Activated gamma-delta T cell treated with Interleukin-2 at 50 U/mL for 16 hours (primary cell): ENCODE measurements at regions not wholly inside any gene's neighbourhood (a gene's known extent, or its start where the extent isn't known, plus 50 kb on each side); places are given as distances from the start of the nearest gene placed in this dataset.

Experiments
- DNase-seq: peaks from one replicate; pipeline ENCODE4 v3.0.0-alpha.2; 2020

DNA sequence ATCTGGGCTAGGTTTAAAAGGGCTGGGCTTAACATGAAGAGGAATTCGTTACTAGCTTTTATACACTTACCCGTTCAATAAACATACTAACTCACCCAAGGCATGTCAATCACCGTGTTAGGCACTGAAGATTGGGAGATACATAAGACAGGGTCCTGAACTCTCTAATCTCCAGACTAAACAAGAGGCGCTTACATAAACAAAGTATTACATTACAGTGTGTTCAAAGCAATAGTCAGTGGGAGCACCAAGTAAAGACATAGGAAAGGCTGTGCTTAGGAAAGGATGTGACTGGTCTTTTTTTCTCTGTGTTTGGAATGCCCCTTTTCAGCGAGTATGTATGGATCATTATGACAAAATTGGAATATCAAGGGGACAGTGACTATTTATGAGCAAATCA, 203.6 kb upstream of the ADRA1B start:
- no peak for DNase-seq

DNA sequence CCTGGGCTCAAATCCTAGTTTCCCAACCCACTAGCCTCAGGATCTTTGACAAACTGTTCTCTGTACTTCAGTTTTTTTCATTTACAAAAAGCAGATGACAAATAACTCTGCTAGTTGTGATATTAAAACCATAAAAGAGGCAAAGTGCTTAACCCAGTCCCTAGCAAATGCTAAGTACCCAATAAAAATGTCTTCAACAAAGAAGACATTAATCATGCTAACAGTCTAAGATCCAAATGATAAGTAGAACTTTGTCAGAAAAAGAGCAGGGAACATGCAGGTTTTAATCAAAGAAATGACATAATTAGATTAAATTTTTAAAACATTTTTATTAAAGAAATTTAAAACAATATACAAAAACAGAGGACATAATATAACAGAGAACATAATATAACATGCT, 203.0 kb upstream of the ADRA1B start:
- no peak for DNase-seq

- no peak for DNase-seq
Measured at GRCh38 chr5:159713773-159714172, 202.5 kb upstream of the ADRA1B start.

DNA sequence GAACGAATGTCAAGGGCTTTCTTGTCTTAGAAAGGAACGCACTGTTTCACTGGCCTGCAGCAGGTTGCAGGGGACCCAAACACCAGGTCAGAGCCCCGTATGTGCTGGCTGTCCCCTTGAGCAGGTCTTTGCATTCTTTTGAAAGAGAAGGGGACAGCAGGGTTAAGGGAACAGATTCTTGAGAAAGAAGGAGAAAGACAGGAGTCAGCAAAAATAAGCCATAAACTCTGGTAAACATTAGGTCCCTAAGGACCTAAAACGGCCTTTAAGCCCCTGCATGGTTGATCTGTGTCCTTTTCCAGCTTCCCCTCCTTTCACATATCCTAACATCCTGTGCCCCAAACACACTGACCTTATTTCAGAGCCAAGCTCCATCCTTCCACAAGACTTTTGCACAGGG, 190.8 kb upstream of the ADRA1B start:
- DNase-seq: no peak

- no peak for DNase-seq
Measured at GRCh38 chr5:159727167-159727566, 189.1 kb upstream of the ADRA1B start.

DNA sequence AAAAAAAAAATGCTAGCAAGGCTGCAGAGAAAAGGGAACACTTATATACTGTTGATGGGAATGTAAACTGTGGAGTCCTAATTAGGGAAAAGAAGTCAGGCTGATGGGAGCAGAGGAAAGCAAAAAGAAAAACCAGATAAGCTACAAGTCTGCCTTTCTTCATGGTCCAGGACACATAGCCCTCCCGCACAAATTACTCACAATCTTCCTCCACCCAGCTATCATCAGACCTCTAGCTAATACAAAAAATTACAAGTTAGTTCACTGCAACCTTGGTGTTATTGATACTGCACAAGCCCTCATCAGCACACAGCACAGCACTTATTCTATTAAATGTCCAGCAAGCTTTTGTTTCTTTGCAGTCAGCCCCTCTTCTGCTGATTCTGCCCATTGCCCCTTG, 186.0 kb upstream of the ADRA1B start:
- DNase-seq: no peak

DNA sequence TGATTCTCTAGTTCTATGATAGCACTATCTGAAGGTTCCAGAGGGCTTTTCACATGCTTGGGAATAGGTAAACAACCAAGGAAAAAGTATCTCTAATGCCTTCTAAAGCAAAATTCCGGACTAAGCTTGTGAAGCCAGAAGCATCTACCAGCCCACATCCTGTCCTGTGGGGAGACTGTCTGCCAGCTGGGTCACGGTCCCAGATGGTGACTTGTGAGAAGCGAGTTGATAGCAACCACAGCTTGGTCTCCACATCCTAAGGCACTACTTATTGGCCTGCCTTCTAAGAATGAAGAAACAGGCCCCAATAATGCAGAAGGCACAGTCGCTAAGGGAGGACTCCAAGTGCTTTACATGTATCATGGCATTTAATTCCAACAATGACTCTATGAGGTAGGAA, 184.1 kb upstream of the ADRA1B start:
- no peak for DNase-seq

DNA sequence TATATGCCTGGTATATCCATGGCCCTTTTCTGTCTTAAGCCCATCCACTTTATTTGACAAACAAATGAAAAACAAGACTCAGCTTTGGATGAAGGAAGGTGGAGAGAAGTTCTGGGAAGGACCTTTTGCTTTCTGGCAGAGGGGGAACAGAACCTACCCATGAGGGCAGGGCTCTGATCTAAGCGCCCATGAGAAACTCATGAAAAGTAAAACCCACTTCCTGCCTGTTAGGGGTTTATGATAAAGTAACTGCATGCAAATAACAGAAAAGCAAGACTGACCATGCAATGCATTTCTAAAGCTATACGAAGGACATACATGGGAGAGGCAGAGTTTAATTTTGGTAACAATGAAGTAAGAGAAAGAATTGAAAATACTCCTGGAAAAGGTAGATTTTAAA, 181.9 kb upstream of the ADRA1B start:
- DNase-seq: no peak

GRCh38 chr5:159735036-159735435, 181.2 kb upstream of the ADRA1B start:
- DNase-seq: no peak

- no peak for DNase-seq
Measured at GRCh38 chr5:159735749-159736660, 180.3 kb upstream of the ADRA1B start.

DNA sequence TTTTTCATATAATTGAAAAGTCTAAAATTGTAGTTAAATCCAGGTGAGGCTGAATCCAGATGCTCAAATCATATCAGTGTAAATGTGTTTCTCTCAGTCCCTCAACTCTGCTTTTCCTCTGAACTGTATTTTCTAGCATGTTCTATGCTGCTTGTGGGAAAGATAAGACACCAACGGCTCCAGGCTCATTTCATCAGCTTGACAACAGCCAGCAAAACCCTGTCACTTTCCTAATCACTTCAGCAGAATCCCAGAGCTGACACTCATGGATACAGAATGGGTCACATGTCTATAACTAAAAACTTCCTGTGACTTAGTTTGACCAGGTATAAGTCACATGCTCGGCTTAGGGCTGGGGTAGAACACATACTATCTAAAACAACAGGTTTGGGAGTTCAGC, 179.4 kb upstream of the ADRA1B start:
- no peak for DNase-seq

GRCh38 chr5:159737263-159737662, 179.0 kb upstream of the ADRA1B start:
- no peak for DNase-seq

GRCh38 chr5:159741829-159742322, 174.4 kb upstream of the ADRA1B start:
- DNase-seq: no peak

- DNase-seq: no peak
Measured at GRCh38 chr5:159743234-159743633, 173.0 kb upstream of the ADRA1B start.

DNA sequence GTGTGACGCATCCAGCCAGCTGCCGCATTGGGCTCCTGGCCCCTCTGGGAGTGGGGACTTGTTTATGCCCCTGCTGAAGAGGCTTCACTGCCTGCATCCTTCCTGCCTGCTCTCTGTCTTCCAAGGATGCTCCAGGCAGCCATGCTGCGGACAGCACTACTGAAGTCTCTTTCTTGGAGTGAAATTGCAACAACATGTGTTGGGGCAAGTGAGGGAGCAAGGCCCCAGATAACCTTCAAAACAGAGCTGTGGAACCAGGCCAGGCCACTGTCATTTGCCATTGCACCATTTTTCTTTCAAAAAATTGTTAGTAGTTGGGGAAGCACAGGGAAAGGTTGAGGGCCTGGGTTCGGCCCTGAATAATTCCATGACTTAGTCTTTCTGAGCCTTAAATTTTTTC, 169.6 kb upstream of the ADRA1B start:
- DNase-seq: no peak

DNA sequence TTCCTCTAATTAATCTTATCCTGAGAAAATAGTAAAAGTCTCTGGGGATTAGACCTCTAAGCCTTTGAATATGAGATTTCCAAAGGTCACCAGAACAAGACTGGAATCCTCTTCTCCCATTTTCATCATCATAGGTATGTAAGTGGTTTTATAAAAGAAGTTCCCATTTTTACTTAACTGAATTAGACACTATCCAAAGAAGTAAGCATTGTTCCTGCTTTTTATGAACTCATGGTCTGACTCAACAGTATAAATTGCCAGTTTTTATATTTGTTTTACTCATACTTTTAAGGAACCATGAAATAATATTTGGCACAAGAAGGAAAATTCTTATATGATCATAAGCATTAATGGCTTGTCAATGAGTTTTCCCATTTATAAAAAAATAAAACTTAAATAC, 167.1 kb upstream of the ADRA1B start:
- no peak for DNase-seq

- no peak for DNase-seq
Measured at GRCh38 chr5:159750226-159750625, 166.1 kb upstream of the ADRA1B start.

- DNase-seq: no peak
Measured at GRCh38 chr5:159751459-159751858, 164.8 kb upstream of the ADRA1B start.

DNA sequence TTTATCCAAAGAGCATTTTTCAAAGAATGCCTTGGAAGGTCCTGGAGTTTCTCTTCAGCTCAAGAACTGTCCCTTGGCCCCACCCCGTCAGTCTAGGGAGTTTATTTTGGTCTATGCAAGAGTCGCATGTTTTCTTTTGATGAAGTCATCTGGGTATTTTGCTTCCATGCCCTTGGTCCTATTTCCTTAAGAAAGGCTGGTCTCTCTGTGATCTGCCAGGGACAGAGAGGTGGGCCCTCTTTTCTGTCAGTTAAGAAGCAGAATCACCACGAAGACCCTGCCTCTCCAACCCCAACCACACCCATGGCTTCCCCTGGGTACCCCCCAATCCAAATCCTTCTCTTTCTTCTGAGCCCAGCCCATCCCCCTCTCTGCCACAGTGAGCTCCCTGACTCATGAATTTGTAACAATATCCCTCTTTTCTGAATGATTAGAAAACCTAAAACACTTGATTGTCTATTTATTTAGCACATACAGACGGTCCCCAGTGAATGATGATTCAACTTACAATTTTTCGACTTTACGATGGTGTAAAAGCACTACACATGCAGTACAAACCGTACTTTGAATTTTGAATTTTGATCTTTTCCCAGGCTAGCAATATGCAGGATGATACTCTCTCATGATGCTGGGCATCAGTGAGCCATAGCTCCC, 163.5 kb upstream of the ADRA1B start:
- no peak for DNase-seq

DNA sequence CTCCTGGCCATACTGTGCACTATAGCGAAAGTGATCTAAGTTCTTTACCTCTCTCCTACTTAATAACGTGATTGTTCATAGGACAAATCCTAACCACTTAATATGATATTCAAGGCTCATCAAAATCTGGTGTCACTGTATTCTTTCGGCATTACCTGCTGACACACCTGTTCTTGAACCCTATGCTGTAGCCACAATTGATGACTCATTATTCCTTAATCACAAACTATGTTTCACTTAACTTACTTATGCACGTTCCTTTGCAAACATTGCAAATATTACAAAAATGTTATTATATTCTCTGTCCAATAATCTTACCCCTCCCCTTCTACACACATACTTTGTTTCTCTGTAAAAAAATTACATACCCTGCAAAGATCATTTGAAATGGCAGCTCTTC, 158.1 kb upstream of the ADRA1B start:
- no peak for DNase-seq

- no peak for DNase-seq
Measured at GRCh38 chr5:159759791-159760290, 156.4 kb upstream of the ADRA1B start.

- DNase-seq: no peak
Measured at GRCh38 chr5:159762921-159763320, 153.4 kb upstream of the ADRA1B start.

DNA sequence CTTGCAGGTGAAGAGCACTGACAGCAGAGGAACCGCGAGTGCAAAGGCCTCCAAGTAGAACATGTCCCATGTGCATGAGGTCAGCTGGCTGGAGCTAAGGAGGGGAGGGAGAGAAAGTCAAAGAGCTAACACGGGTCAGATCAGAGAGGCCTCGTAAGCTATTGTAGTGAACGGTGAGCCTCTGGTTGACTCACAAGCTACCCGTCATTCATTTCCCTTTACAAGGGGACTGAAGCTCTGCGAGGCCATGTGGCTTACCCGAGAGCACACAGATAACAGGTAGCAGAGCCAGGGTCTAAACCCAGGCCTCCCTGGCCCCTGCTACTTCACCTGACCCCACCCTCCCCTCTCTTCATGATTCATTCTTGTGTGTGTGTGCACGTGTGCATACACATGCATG, 152.7 kb upstream of the ADRA1B start:
- no peak for DNase-seq
